Loucy (cell line): ENCODE measurements at regions not wholly inside any gene's neighbourhood (a gene's known extent, or its start where the extent isn't known, plus 50 kb on each side); places are given as distances from the start of the nearest gene placed in this dataset.

Experiments
- H2AFZ ChIP-seq: fragments of 200-600 bp; sonication (generic); 2 replicates; pipeline ENCODE4 v1.6.0; 2016; ENCODE audit warnings: antibody characterized with exemption, mild to moderate bottlenecking, low read length, moderate library complexity
- H3F3A ChIP-seq: fragments of 200-600 bp; 2 replicates; pipeline ENCODE4 v1.6.0; 2016; ENCODE audit warnings: antibody characterized with exemption, low read depth, mild to moderate bottlenecking
- H3K27me3 ChIP-seq: fragments of 200-600 bp; sonication (generic); 2 replicates; pipeline ENCODE4 v1.6.1; 2014; ENCODE audit warnings: low read length, mild to moderate bottlenecking; ENCODE audit not compliant: insufficient read depth, poor library complexity, severe bottlenecking
- H3K36me3 ChIP-seq: fragments of 200-600 bp; sonication (generic); 2 replicates; pipeline ENCODE4 v1.6.1; 2016; ENCODE audit warnings: low read length; ENCODE audit not compliant: insufficient read depth
- H3K4me1 ChIP-seq: fragments of 200-600 bp; sonication (generic); 2 replicates; pipeline ENCODE4 v1.5.1; 2014; ENCODE audit warnings: low read length, mild to moderate bottlenecking; ENCODE audit not compliant: insufficient read depth, poor library complexity, severe bottlenecking
- H3K4me2 ChIP-seq: fragments of 200-600 bp; sonication (generic); 2 replicates; pipeline ENCODE4 v1.6.0; 2014; ENCODE audit warnings: antibody characterized with exemption, low read length, low read depth, mild to moderate bottlenecking; ENCODE audit not compliant: poor library complexity, severe bottlenecking
- H3K4me3 ChIP-seq: fragments of 200-600 bp; sonication (generic); 2 replicates; pipeline ENCODE4 v1.5.1; 2014; ENCODE audit warnings: low read length, mild to moderate bottlenecking, mixed read lengths; ENCODE audit not compliant: poor library complexity, severe bottlenecking
- H3K79me2 ChIP-seq: fragments of 200-600 bp; sonication (generic); 2 replicates; pipeline ENCODE4 v1.6.1; 2014; ENCODE audit warnings: low read length; ENCODE audit not compliant: insufficient read depth
- H3K9ac ChIP-seq: fragments of 200-600 bp; sonication (generic); 2 replicates; pipeline ENCODE4 v1.6.0; 2014; ENCODE audit warnings: mild to moderate bottlenecking, low read depth, low read length, moderate library complexity; ENCODE audit not compliant: poor library complexity, severe bottlenecking
- H3K9me2 ChIP-seq: fragments of 200-600 bp; sonication (generic); replicated peaks from 2 replicates; pipeline ENCODE4 v1.6.1; 2016; ENCODE audit warnings: low read depth, low read length, mixed read lengths
- H3K9me3 ChIP-seq: fragments of 200-600 bp; sonication (generic); 2 replicates; pipeline ENCODE4 v1.6.1; 2014; ENCODE audit warnings: mild to moderate bottlenecking, antibody characterized with exemption, low read length, low read depth; ENCODE audit not compliant: insufficient read depth
- H4K20me1 ChIP-seq: fragments of 200-600 bp; sonication (generic); 2 replicates; pipeline ENCODE4 v1.6.0; 2014; ENCODE audit warnings: antibody characterized with exemption, low read length, mild to moderate bottlenecking; ENCODE audit not compliant: insufficient read depth, poor library complexity, severe bottlenecking
- CTCF ChIP-seq: fragments of 200-600 bp; sonication (generic); conservative IDR thresholded peaks from 2 replicates; pipeline ENCODE4 v1.5.1; 2014; ENCODE audit warnings: mild to moderate bottlenecking, antibody characterized with exemption, low read length
- EZH2phosphoT487 ChIP-seq: fragments of 200-600 bp; IDR thresholded peaks from 2 replicates; pipeline ENCODE4 v1.6.1; 2018; ENCODE audit warnings: antibody characterized with exemption, mild to moderate bottlenecking, moderate library complexity, borderline replicate concordance

DNA sequence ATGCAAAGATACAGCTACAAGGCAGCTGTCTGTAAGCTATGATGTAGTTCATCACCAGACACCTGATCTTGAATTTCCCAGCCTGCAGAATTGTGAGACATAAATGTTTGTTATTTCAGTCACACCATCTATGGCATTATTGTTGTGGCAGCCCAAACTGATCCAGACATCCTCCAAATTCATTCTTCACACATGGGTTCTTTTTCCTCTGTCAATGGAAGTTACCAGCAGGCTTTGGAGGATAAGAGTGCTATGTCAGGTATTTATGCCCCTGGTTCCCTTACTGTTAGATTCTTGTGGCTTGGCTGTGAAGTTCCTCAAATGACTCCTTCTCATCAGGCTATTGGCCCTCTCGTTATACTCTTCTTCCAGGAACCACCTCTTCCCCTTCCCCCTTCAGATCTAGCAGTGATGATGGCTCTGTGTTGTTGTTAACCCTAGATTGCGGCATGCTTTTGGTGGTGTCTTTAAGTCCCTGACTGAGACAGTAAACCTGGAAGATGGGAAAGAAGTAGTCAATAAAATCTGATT, 91.0 kb upstream of the CHMP2B start:
- H3K4me2 ChIP-seq, result no peak overlapping the region
- no peaks in the 10 kb centered on the region for H3F3A ChIP-seq
- no peaks in the 10 kb centered on the region for H3K4me1 ChIP-seq
- TF ChIP-seq EZH2phosphoT487 (no peak), CTCF (no peak)
- H3K9me2 ChIP-seq, result no peaks in the 10 kb centered on the region
- H3K79me2 ChIP-seq, result no peaks in the 10 kb centered on the region
- H3K36me3 ChIP-seq, result no peaks in the 10 kb centered on the region
- H4K20me1 ChIP-seq, result no peaks in the 10 kb centered on the region
- H3K9me3 ChIP-seq, result peaks cover 9% of the 10 kb centered on the region; the same call in 1 of the 2 replicates
- no peak overlapping the region for H2AFZ ChIP-seq
- no peaks in the 10 kb centered on the region for H3K27me3 ChIP-seq
- H3K4me3 ChIP-seq, result no peak overlapping the region
- H3K9ac ChIP-seq, result no peak overlapping the region

GRCh38 chr3:87135412-87135811, 91.7 kb upstream of the CHMP2B start:
- H3K36me3 ChIP-seq, result no peaks in the 10 kb centered on the region
- no peaks in the 10 kb centered on the region for H3K79me2 ChIP-seq
- H3K4me3 ChIP-seq, result no peak overlapping the region
- no peak for TF ChIP-seq CTCF
- H3F3A ChIP-seq, result no peaks in the 10 kb centered on the region
- H4K20me1 ChIP-seq, result no peaks in the 10 kb centered on the region
- H3K9ac ChIP-seq, result no peak overlapping the region
- H3K9me3 ChIP-seq, result peaks cover 2% of the 10 kb centered on the region; the same call in 1 of the 2 replicates
- no peaks in the 10 kb centered on the region for H3K9me2 ChIP-seq
- no peak overlapping the region for H3K4me2 ChIP-seq
- no peaks in the 10 kb centered on the region for H3K4me1 ChIP-seq
- H2AFZ ChIP-seq, result no peak overlapping the region
- H3K27me3 ChIP-seq, result no peaks in the 10 kb centered on the region

GRCh38 chr3:87132801-87133200, 94.3 kb upstream of the CHMP2B start:
- Histone ChIP-seq H4K20me1 (no peaks in the 10 kb centered on the region), H3K27me3 (no peaks in the 10 kb centered on the region), H3K4me3 (no peak overlapping the region), H2AFZ (no peak overlapping the region), H3K4me1 (no peaks in the 10 kb centered on the region), H3K79me2 (no peaks in the 10 kb centered on the region), H3K9me2 (no peaks in the 10 kb centered on the region), H3K4me2 (no peak overlapping the region), H3K36me3 (no peaks in the 10 kb centered on the region), H3K9ac (no peak overlapping the region), H3F3A (no peaks in the 10 kb centered on the region), H3K9me3 (no peaks in the 10 kb centered on the region)
- TF ChIP-seq EZH2phosphoT487, result no peak
- TF ChIP-seq CTCF, result no peak
